Myocyte (in vitro differentiated cells): ENCODE measurements at regions not wholly inside any gene's neighbourhood (a gene's known extent, or its start where the extent isn't known, plus 50 kb on each side); places are given as distances from the start of the nearest gene placed in this dataset.
A peak's percentile ranks its signal among the peaks of the same experiment; 100 is the strongest.

Source experiments
- DNase-seq: peaks from one replicate; pipeline ENCODE4 v3.0.0-alpha.2; 2012; ENCODE audit warnings: low read depth

GRCh38 chr3:182671541-182671940, 121.8 kb upstream of the ATP11B start:
- DNase-seq, result no peak

DNA sequence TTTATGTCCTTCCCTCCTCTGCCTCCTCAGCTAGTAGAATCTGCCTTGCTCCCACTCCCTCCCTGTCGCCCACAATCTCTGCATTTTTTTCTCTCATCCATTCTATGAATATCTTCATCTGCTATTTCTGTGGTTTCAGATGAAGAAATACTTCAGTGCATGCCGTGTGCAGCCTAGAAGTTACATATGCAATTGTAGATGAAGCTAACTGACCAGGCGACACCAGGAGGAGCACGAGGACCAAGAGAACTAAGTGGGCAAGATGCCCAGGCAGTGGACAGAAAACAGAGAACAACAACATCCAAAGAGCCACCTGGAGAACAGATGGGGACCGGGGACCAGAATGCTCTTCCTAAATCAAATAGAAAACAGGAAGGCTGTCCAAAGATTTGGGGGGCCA, 121.4 kb upstream of the ATP11B start:
- DNase-seq, result peak; percentile 53

- DNase-seq, result no peak
These were observed 120.0 kb upstream of the ATP11B start for GRCh38 chr3:182673336-182673735.

GRCh38 chr3:182682263-182683241, 110.8 kb upstream of the ATP11B start:
- DNase-seq, result peak; percentile 50

- peak; percentile 79 for DNase-seq
These were observed 109.9 kb upstream of the ATP11B start for GRCh38 chr3:182683453-182683852.

DNA sequence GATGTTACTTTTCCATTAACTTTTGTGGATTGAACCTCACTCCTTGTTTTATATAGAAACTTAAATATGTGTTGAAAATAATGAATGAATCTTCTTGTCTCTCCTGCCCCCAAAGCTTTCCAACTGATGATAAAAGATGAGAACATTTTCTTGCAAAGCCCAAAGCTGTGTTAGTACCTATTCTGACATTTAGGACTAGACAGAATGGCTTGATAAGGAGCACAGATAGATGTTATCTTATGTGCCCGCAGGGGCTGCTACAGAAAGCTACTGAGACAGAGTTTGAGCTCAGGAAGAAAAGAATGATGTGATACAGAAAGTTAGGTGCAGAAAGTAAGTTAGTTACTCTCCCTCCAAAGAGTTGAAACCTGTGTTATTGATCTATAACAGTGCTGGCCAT, 109.4 kb upstream of the ATP11B start:
- no peak for DNase-seq

DNA sequence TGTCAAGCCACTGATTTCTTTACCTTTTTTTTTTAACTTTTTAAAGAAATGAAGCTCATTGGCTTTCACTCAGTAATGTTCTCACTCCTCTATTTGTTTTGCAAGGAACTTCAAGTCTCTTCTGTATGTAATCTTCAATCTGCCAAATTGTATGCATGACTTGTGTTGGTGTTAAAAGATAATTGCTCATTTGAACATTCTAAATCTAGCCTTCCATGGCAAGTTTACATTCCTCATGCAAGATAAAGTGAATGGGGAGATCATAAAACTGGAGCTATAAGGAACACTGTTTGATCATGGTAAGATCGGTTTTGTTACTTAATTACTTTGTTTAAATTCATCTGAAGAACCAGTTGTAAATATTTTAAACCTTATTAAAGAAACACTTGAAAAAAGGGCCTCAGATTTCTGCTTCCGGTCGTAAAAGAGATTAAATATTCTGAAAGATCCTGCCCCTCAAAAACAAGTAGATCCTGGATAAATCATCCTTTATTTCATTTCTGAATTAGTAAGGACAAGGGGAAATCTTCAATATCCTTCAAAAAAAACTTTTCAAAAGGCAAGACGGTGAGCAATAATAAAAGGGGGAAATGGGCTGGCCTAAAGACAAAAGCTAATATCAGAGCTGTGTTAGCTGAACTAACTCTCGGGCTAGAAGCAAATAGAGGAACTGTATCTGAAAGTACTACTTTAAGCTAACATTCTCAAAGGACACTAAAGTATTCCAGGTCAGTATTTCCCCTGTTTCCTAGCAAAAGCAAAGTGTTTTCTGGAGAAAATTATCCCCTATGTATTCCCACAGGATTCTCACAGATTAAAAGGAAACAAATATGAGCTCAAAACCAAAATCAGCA, 107.0 kb upstream of the ATP11B start:
- DNase-seq, result no peak

- DNase-seq, result no peak
These were observed 103.1 kb upstream of the ATP11B start for GRCh38 chr3:182690172-182690571.

DNA sequence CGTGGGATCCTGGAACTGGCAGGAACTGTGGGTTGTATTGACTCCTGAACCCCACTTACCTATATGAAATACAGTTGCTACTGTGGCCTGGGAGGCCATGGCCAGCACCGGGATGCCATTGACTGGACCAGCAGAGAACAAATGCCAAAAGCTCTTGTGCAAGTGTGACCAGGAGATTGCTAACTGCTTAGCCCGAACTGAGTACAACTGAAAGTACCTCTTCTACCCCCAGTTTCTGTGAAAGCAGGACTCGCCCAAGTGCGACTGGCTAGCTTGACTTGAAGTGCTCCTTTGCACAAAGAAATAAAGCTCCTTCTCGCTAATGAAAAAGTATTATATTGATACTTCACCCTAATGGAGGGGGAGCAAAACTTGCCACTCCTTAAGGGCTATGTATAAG, 101.3 kb upstream of the ATP11B start:
- DNase-seq, result no peak

GRCh38 chr3:182692695-182693094, 100.6 kb upstream of the ATP11B start:
- DNase-seq, result no peak

- no peak for DNase-seq
These were observed 99.6 kb upstream of the ATP11B start for GRCh38 chr3:182693723-182694122.

DNA sequence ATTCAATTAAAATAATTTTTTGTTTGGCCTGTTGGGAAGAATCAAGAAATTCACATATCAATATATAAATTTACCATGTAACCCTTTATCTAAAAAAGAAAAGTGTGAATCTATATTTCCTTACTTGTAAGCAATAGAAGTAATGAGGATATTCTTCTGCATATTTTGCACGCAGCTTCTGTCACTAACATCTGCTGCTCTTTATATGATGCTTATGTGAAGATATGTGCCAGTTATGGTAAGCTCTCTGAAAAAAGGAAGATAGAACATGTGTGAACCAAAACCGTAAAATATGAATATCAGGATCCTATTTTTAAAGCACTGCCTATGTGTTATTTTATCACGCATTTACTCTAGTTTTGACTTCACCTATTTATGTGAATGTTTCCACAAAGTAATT, 96.4 kb upstream of the ATP11B start:
- DNase-seq, result no peak

GRCh38 chr3:182697345-182697919, 95.9 kb upstream of the ATP11B start:
- DNase-seq, result no peak

GRCh38 chr3:182698078-182698477, 95.2 kb upstream of the ATP11B start:
- no peak for DNase-seq

- DNase-seq, result no peak
These were observed 93.6 kb upstream of the ATP11B start for GRCh38 chr3:182699550-182700170.

- no peak for DNase-seq
These were observed 91.1 kb upstream of the ATP11B start for GRCh38 chr3:182702216-182702615.

DNA sequence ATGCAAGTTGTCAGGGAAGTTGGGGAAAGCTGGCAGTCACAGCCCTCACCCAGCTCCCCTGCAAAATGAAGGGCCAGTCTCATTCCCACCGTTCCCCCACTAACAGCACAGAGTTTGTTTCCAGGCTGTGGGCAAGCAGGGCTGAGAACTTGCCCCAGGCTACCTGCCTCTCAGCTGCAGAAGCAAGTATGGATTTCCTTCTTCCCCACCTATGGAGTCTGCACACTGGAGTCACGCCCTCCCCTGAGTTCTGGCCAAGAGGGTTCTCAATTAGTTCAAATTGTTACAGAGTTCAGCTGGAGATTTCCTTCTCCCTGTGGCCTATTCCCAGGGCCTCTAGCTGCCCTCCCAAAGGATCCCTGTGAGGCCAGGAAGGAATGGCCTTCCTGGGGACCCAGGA, 90.1 kb upstream of the ATP11B start:
- DNase-seq, result no peak

GRCh38 chr3:182704926-182705325, 88.4 kb upstream of the ATP11B start:
- DNase-seq, result no peak

GRCh38 chr3:182708810-182709209, 84.5 kb upstream of the ATP11B start:
- DNase-seq, result no peak

- DNase-seq, result no peak
These were observed 84.0 kb upstream of the ATP11B start for GRCh38 chr3:182709306-182709705.

GRCh38 chr3:182710557-182711157, 82.6 kb upstream of the ATP11B start:
- DNase-seq, result peak; percentile 49
